ENCODE measurements at regions not wholly inside any gene's neighbourhood (a gene's known extent, or its start where the extent isn't known, plus 50 kb on each side); places are given as distances from the start of the nearest gene placed in this dataset.

GRCh38 chr17:13734880-13735279 lies 133.2 kb upstream of the HS3ST3A1 start:
- H2AFZ ChIP-seq: no peak overlapping the region
- TF ChIP-seq CTCF (IDR thresholded peaks at IDR 0.05): no peak
- H3K9me3 ChIP-seq (ENCODE audit: control insufficient read depth, low read length): no peaks in the 10 kb centered on the region
- H3K79me2 ChIP-seq: no peaks in the 10 kb centered on the region
- H3K9ac ChIP-seq: no peak overlapping the region
- H3K36me3 ChIP-seq (ENCODE audit: control insufficient read depth, insufficient read depth, low read length): no peaks in the 10 kb centered on the region
- H3K4me2 ChIP-seq (ENCODE audit: low read length): no peak overlapping the region
- no peak overlapping the region for H3K27ac ChIP-seq
- H3K4me3 ChIP-seq (ENCODE audit: low read depth, low read length): no peak overlapping the region
- H3K27me3 ChIP-seq (ENCODE audit: control insufficient read depth, insufficient read depth, low read length): no peaks in the 10 kb centered on the region
- H3K4me1 ChIP-seq: no peaks in the 10 kb centered on the region

GRCh38 chr17:13735444-13735843 lies 133.7 kb upstream of the HS3ST3A1 start:
- no peaks in the 10 kb centered on the region for H3K27me3 ChIP-seq (ENCODE audit: control insufficient read depth, insufficient read depth, low read length)
- TF ChIP-seq CTCF (IDR thresholded peaks at IDR 0.05): no peak
- no peaks in the 10 kb centered on the region for H3K79me2 ChIP-seq
- no peak overlapping the region for H3K27ac ChIP-seq
- no peaks in the 10 kb centered on the region for H3K36me3 ChIP-seq (ENCODE audit: control insufficient read depth, insufficient read depth, low read length)
- no peak overlapping the region for H3K9ac ChIP-seq
- H3K9me3 ChIP-seq (ENCODE audit: control insufficient read depth, low read length): no peaks in the 10 kb centered on the region
- H2AFZ ChIP-seq: no peak overlapping the region
- no peak overlapping the region for H3K4me3 ChIP-seq (ENCODE audit: low read depth, low read length)
- H3K4me2 ChIP-seq (ENCODE audit: low read length): no peak overlapping the region
- H3K4me1 ChIP-seq: no peaks in the 10 kb centered on the region

GRCh38 chr17:13735861-13736260 lies 134.1 kb upstream of the HS3ST3A1 start:
- Histone ChIP-seq H3K79me2 (no peaks in the 10 kb centered on the region), H3K9ac (no peak overlapping the region), H3K27me3 (ENCODE audit: control insufficient read depth, insufficient read depth, low read length) (no peaks in the 10 kb centered on the region), H3K4me3 (ENCODE audit: low read depth, low read length) (no peak overlapping the region), H3K9me3 (ENCODE audit: control insufficient read depth, low read length) (no peaks in the 10 kb centered on the region), H2AFZ (no peak overlapping the region), H3K4me2 (ENCODE audit: low read length) (no peak overlapping the region), H3K4me1 (no peaks in the 10 kb centered on the region), H3K36me3 (ENCODE audit: control insufficient read depth, insufficient read depth, low read length) (no peaks in the 10 kb centered on the region), H3K27ac (no peak overlapping the region)
- TF ChIP-seq CTCF (IDR thresholded peaks at IDR 0.05): no peak

GRCh38 chr17:13736916-13737315 lies 135.2 kb upstream of the HS3ST3A1 start:
- H2AFZ ChIP-seq: no peak overlapping the region

More at GRCh38 chr17:13736916-13737315, 135.2 kb upstream of the HS3ST3A1 start:
- H3K9me3 ChIP-seq (ENCODE audit: control insufficient read depth, low read length): no peaks in the 10 kb centered on the region
- no peak overlapping the region for H3K9ac ChIP-seq
- H3K4me2 ChIP-seq (ENCODE audit: low read length): no peak overlapping the region
- no peak for TF ChIP-seq CTCF (IDR thresholded peaks at IDR 0.05)
- H3K27me3 ChIP-seq (ENCODE audit: control insufficient read depth, insufficient read depth, low read length): no peaks in the 10 kb centered on the region
- no peaks in the 10 kb centered on the region for H3K36me3 ChIP-seq (ENCODE audit: control insufficient read depth, insufficient read depth, low read length)
- H3K79me2 ChIP-seq: no peaks in the 10 kb centered on the region
- no peak overlapping the region for H3K27ac ChIP-seq
- H3K4me1 ChIP-seq: no peaks in the 10 kb centered on the region
- no peak overlapping the region for H3K4me3 ChIP-seq (ENCODE audit: low read depth, low read length)
